H9 (cell line): ENCODE measurements at regions not wholly inside any gene's neighbourhood (a gene's known extent, or its start where the extent isn't known, plus 50 kb on each side); places are given as distances from the start of the nearest gene placed in this dataset.
"Not testable (repeated sequence)": the region's sequence is repeated elsewhere in the genome, so short reads cannot be mapped to it uniquely, and the experiment has no call there.

Experiments used
- DNase-seq: peaks from one replicate; pipeline ENCODE4 v3.0.0-alpha.2; 2017
- H2AFZ ChIP-seq: one replicate; pipeline ENCODE4 v1.6.1; 2013; ENCODE audit warnings: mild to moderate bottlenecking, low read length, control low read depth, moderate library complexity
- H2AK5ac ChIP-seq: 2 replicates; pipeline ENCODE4 v1.6.1; 2013; ENCODE audit warnings: low read length, control low read depth, mixed read lengths; ENCODE audit not compliant: insufficient read length
- H2BK120ac ChIP-seq: one replicate; pipeline ENCODE4 v1.6.1; 2013; ENCODE audit warnings: low read depth, mild to moderate bottlenecking, low read length, control low read depth, inconsistent platforms; ENCODE audit not compliant: poor library complexity, severe bottlenecking
- H2BK12ac ChIP-seq: 2 replicates; pipeline ENCODE4 v1.6.1; 2013; ENCODE audit warnings: low read length, control low read depth, mixed read lengths, low read depth; ENCODE audit not compliant: insufficient read length
- H2BK15ac ChIP-seq: 2 replicates; pipeline ENCODE4 v1.6.1; 2013; ENCODE audit warnings: low read depth, low read length, control low read depth
- H2BK20ac ChIP-seq: one replicate; pipeline ENCODE4 v1.6.1; 2013; ENCODE audit warnings: low read depth, mild to moderate bottlenecking, low read length, control low read depth, inconsistent platforms; ENCODE audit not compliant: poor library complexity, severe bottlenecking
- H2BK5ac ChIP-seq: 2 replicates; pipeline ENCODE4 v1.6.1; 2013; ENCODE audit warnings: low read length, control low read depth, mixed read lengths; ENCODE audit not compliant: insufficient read length
- H3K14ac ChIP-seq: 2 replicates; pipeline ENCODE4 v1.6.1; 2013; ENCODE audit warnings: low read length, control low read depth; ENCODE audit not compliant: insufficient read depth
- H3K18ac ChIP-seq: 2 replicates; pipeline ENCODE4 v1.6.1; 2013; ENCODE audit warnings: low read depth, mild to moderate bottlenecking, mixed read lengths, low read length, control low read depth; ENCODE audit not compliant: insufficient read length
- H3K23ac ChIP-seq: 2 replicates; pipeline ENCODE4 v1.6.1; 2013; ENCODE audit warnings: low read length, control low read depth, mixed read lengths, low read depth; ENCODE audit not compliant: insufficient read length
- H3K23me2 ChIP-seq: 2 replicates; pipeline ENCODE4 v1.6.1; 2013; ENCODE audit warnings: low read depth, mild to moderate bottlenecking, mixed read lengths, low read length, control low read depth; ENCODE audit not compliant: insufficient read length, poor library complexity, severe bottlenecking
- H3K27ac ChIP-seq: 2 replicates; pipeline ENCODE4 v1.5.1; 2013; ENCODE audit warnings: low read length, control low read depth, mixed read lengths, low read depth; ENCODE audit not compliant: insufficient read length
- H3K27me3 ChIP-seq: 2 replicates; pipeline ENCODE4 v1.6.1; 2013; ENCODE audit warnings: low read length, control low read depth, inconsistent platforms; ENCODE audit not compliant: insufficient read depth
- H3K4ac ChIP-seq: 2 replicates; pipeline ENCODE4 v1.6.1; 2013; ENCODE audit warnings: low read depth, mild to moderate bottlenecking, control low read depth, inconsistent platforms, low read length, moderate library complexity
- H3K4me1 ChIP-seq: 2 replicates; pipeline ENCODE4 v1.6.1; 2013; ENCODE audit warnings: low read length, control low read depth, inconsistent platforms; ENCODE audit not compliant: insufficient read depth
- H3K4me2 ChIP-seq: 2 replicates; pipeline ENCODE4 v1.6.1; 2013; ENCODE audit warnings: low read length, control low read depth, mixed read lengths; ENCODE audit not compliant: insufficient read length, insufficient read depth
- H3K56ac ChIP-seq: 2 replicates; pipeline ENCODE4 v1.6.1; 2013; ENCODE audit warnings: low read depth, mild to moderate bottlenecking, mixed read lengths, low read length, control low read depth; ENCODE audit not compliant: insufficient read length
- H3K79me1 ChIP-seq: 2 replicates; pipeline ENCODE4 v1.6.1; 2013; ENCODE audit warnings: low read depth, mild to moderate bottlenecking, moderate library complexity, low read length, control low read depth, inconsistent platforms; ENCODE audit not compliant: insufficient read depth, poor library complexity, severe bottlenecking
- H3K79me2 ChIP-seq: 2 replicates; pipeline ENCODE4 v1.6.1; 2013; ENCODE audit warnings: low read length, control low read depth, inconsistent platforms; ENCODE audit not compliant: insufficient read depth
- H3K9ac ChIP-seq: 2 replicates; pipeline ENCODE4 v1.6.1; 2013; ENCODE audit warnings: low read length, control low read depth, mixed read lengths; ENCODE audit not compliant: insufficient read length; ENCODE audit errors: extremely low read depth
- H3K9me3 ChIP-seq: one replicate; pipeline ENCODE4 v1.6.1; 2013; ENCODE audit warnings: low read depth, low read length, inconsistent platforms; ENCODE audit not compliant: control insufficient read depth
- H3T11ph ChIP-seq: one replicate; pipeline ENCODE4 v1.6.1; 2013; ENCODE audit warnings: mild to moderate bottlenecking, low read length, control low read depth, inconsistent platforms
- H4K20me1 ChIP-seq: one replicate; pipeline ENCODE4 v1.6.1; 2013; ENCODE audit not compliant: control insufficient read depth, insufficient read length, insufficient read depth
- H4K5ac ChIP-seq: 2 replicates; pipeline ENCODE4 v1.6.1; 2013; ENCODE audit warnings: low read depth, mild to moderate bottlenecking, mixed read lengths, low read length, control low read depth; ENCODE audit not compliant: insufficient read length
- H4K8ac ChIP-seq: replicated peaks from 2 replicates; pipeline ENCODE4 v1.6.1; 2013; ENCODE audit warnings: low read length, control low read depth, mixed read lengths, low read depth; ENCODE audit not compliant: insufficient read length
- H4K91ac ChIP-seq: 2 replicates; pipeline ENCODE4 v1.6.1; 2013; ENCODE audit warnings: low read depth, mild to moderate bottlenecking, moderate library complexity, mixed read lengths, low read length, control low read depth; ENCODE audit not compliant: insufficient read length
- H3K27ac Mint-ChIP-seq, 3 experiments: 2 replicates in 2 of 3; 3 replicates in 1 of 3; pipeline ENCODE4 v1.8.0; 2020 to 2021; ENCODE audit warnings: mixed read lengths in 3 of 3, mild to moderate bottlenecking in 1 of 3, moderate library complexity in 1 of 3
- H3K27me3 Mint-ChIP-seq: 2 replicates; pipeline ENCODE4 v1.8.0; 2021; ENCODE audit warnings: low read depth, mild to moderate bottlenecking, moderate library complexity, mixed read lengths
- H3K36me3 Mint-ChIP-seq, 3 experiments: 2 replicates in 2 of 3; 3 replicates in 1 of 3; pipeline ENCODE4 v1.8.0; 2020 to 2021; ENCODE audit warnings: low read depth in 3 of 3, mixed read lengths in 3 of 3; ENCODE audit not compliant: insufficient read depth in 1 of 3
- H3K4me1 Mint-ChIP-seq, 2 experiments: 2 replicates each; pipeline ENCODE4 v1.8.0; 2020; ENCODE audit warnings: mixed read lengths in 2 of 2
- H3K4me3 Mint-ChIP-seq, 2 experiments: 2 replicates in 1 of 2; 3 replicates in 1 of 2; pipeline ENCODE4 v1.8.0; 2020 to 2021; ENCODE audit warnings: mild to moderate bottlenecking in 2 of 2, mixed read lengths in 2 of 2, moderate library complexity in 1 of 2
- H3K9me3 Mint-ChIP-seq, 2 experiments: 2 replicates in 1 of 2; 3 replicates in 1 of 2; pipeline ENCODE4 v1.8.0; 2020; ENCODE audit warnings: mild to moderate bottlenecking in 2 of 2, mixed read lengths in 2 of 2, moderate library complexity in 1 of 2
- CTCF ChIP-seq: fragments of 200-600 bp; sonication (generic); conservative IDR thresholded peaks from 3 replicates; pipeline ENCODE4 v1.8.0; 2021; ENCODE audit warnings: antibody characterized with exemption, mild to moderate bottlenecking
- WGBS: extraction: QIAGEN DNeasy Blood & Tissue Kit; methylation state at CpG from one replicate; pipeline ENCODE4 v1.1.7; 2013; ENCODE audit warnings: missing lambda C conversion rate, low lambda C conversion rate, mixed read lengths; ENCODE audit not compliant: insufficient read length; ENCODE audit errors: extremely low coverage; 5-methylcytosine and 5-hydroxymethylcytosine counted together

GRCh38 chr9:68614121-68614520 is 73.4 kb upstream of the TMEM252 start:
- Histone ChIP-seq H3K18ac (no peak overlapping the region), H3K79me2 (no peaks in the 10 kb centered on the region), H3K79me1 (no peaks in the 10 kb centered on the region), H3K27ac (no peak overlapping the region), H3K14ac (no peak overlapping the region), H3K4me2 (no peak overlapping the region), H2BK12ac (no peak overlapping the region), H3K9ac (no peak overlapping the region), H3K23ac (no peak overlapping the region), H3K9me3 (no peaks in the 10 kb centered on the region), H3K4me1 (no peaks in the 10 kb centered on the region), H3K4ac (no peak overlapping the region), H4K8ac (no peak overlapping the region), H2AFZ (no peak overlapping the region), H2BK5ac (no peak overlapping the region), H2AK5ac (no peak overlapping the region), H4K20me1 (no peaks in the 10 kb centered on the region), H2BK120ac (no peak overlapping the region), H4K91ac (no peak overlapping the region), H3K23me2 (no peaks in the 10 kb centered on the region), H2BK15ac (no peak overlapping the region; the same call in 1 of the 2 replicates), H2BK20ac (no peak overlapping the region), H3K56ac (no peak overlapping the region), H4K5ac (no peak overlapping the region), H3T11ph (no peak overlapping the region), H3K27me3 (no peaks in the 10 kb centered on the region)
- peaks cover 0 to 5% (median 0%) of the 10 kb centered on the region in 3 experiments; a peak in 3 of 7 replicates for H3K36me3 Mint-ChIP-seq
- H3K27ac Mint-ChIP-seq: no peak overlapping the region
- peaks cover 4 to 5% of the 10 kb centered on the region in 2 experiments; a peak in 4 of 5 replicates for H3K9me3 Mint-ChIP-seq
- DNase-seq: no peak
- TF ChIP-seq CTCF: no peak
- no peak overlapping the region for H3K4me3 Mint-ChIP-seq
- no CpG with 5 or more reads among the region's 4 CpGs for WGBS
- peaks cover 5% of the 10 kb centered on the region in 2 experiments for H3K4me1 Mint-ChIP-seq
- H3K27me3 Mint-ChIP-seq: peaks cover 11% of the 10 kb centered on the region

- WGBS: no CpG with 5 or more reads among the region's 32 CpGs
These were observed 76.3 kb upstream of the TMEM252 start for GRCh38 chr9:68617011-68617410.

More at GRCh38 chr9:68617011-68617410, 76.3 kb upstream of the TMEM252 start:
- not testable (repeated sequence) for H3K27me3 ChIP-seq, H2BK20ac ChIP-seq, H3K18ac ChIP-seq, H2BK15ac ChIP-seq, H3T11ph ChIP-seq, H2AFZ ChIP-seq, H3K56ac ChIP-seq, H3K4me1 ChIP-seq, DNase-seq, H3K27ac Mint-ChIP-seq, H3K9ac ChIP-seq, H3K79me1 ChIP-seq, H3K27ac ChIP-seq, H2AK5ac ChIP-seq, H3K23ac ChIP-seq, H3K9me3 Mint-ChIP-seq, H4K5ac ChIP-seq, H3K4me2 ChIP-seq, H4K20me1 ChIP-seq, H4K8ac ChIP-seq, H3K4ac ChIP-seq, H4K91ac ChIP-seq, H2BK5ac ChIP-seq, H3K4me1 Mint-ChIP-seq, H3K79me2 ChIP-seq, H3K23me2 ChIP-seq, H3K27me3 Mint-ChIP-seq, H3K9me3 ChIP-seq, H3K4me3 Mint-ChIP-seq, H3K36me3 Mint-ChIP-seq, H2BK120ac ChIP-seq, H3K14ac ChIP-seq, H2BK12ac ChIP-seq
